Naive thymus-derived CD4-positive, alpha-beta T cell (primary cell): ENCODE measurements at regions not wholly inside any gene's neighbourhood (a gene's known extent, or its start where the extent isn't known, plus 50 kb on each side); places are given as distances from the start of the nearest gene placed in this dataset.

Source experiments
- ATAC-seq: fragments of 150-1000 bp; cut with Tn5 transposase; 2 replicates; pipeline ENCODE4 v1.10.0; 2021; ENCODE audit warnings: mild to moderate bottlenecking, moderate library complexity
- CTCF ChIA-PET: fragments of 350-600 bp; sonication (Branson Sonifier 250); formaldehyde crosslinking; loops from one replicate; lab custom pipeline; 2021; ENCODE audit warnings: antibody characterized with exemption; lab: Charles Lee
- POLR2A ChIA-PET: fragments of 350-600 bp; sonication (Branson Sonifier 250); formaldehyde crosslinking; loops from one replicate; lab custom pipeline; 2021; ENCODE audit warnings: antibody characterized with exemption, inconsistent platforms; lab: Charles Lee
- DNase-seq, 9 donors: peaks; one replicate each; pipeline versions ENCODE4 v3.0.0 to v3.0.0-alpha.2; 2020 to 2022; ENCODE audit warnings: mixed read lengths in 1 of 9
- H3K27ac ChIP-seq: one replicate; pipeline ENCODE4 v1.7.0; 2013; ENCODE audit warnings: mild to moderate bottlenecking, low read depth, low read length, moderate library complexity
- H3K27me3 ChIP-seq, 2 donors: one replicate each; pipeline ENCODE4 v1.7.0; 2013; ENCODE audit warnings: low read length in 2 of 2, mild to moderate bottlenecking in 2 of 2, moderate library complexity in 2 of 2; ENCODE audit not compliant: control insufficient read depth in 2 of 2, insufficient read depth in 2 of 2
- H3K36me3 ChIP-seq, 3 experiments: 1 replicate in 2 of 3; 2 replicates in 1 of 3; pipeline ENCODE4 v1.7.0; 2013; ENCODE audit warnings: low read length in 3 of 3, mild to moderate bottlenecking in 3 of 3, moderate library complexity in 1 of 3; ENCODE audit not compliant: insufficient read depth in 3 of 3, control insufficient read depth in 2 of 3
- H3K4me1 ChIP-seq, 2 donors: one replicate each; pipeline ENCODE4 v1.7.0; 2013; ENCODE audit warnings: low read length in 2 of 2, mild to moderate bottlenecking in 2 of 2, moderate library complexity in 1 of 2; ENCODE audit not compliant: control insufficient read depth in 2 of 2, insufficient read depth in 2 of 2
- H3K4me3 ChIP-seq: 2 replicates; pipeline ENCODE4 v1.7.0; 2013; ENCODE audit warnings: mild to moderate bottlenecking, low read length
- H3K9me3 ChIP-seq, 3 experiments: 1 replicate in 2 of 3; 2 replicates in 1 of 3; pipeline ENCODE4 v1.7.0; 2013; ENCODE audit warnings: low read length in 3 of 3; ENCODE audit not compliant: control insufficient read depth in 2 of 3
- H3K27ac Mint-ChIP-seq, 9 donors: one replicate each; pipeline ENCODE4 v1.8.0; 2020 to 2022; ENCODE audit warnings: mixed read lengths in 9 of 9, mild to moderate bottlenecking in 8 of 9, moderate library complexity in 5 of 9, inconsistent platforms in 2 of 9
- H3K27me3 Mint-ChIP-seq, 5 donors: one replicate each; pipeline ENCODE4 v1.8.0; 2021 to 2022; ENCODE audit warnings: mixed read lengths in 5 of 5, mild to moderate bottlenecking in 1 of 5
- H3K36me3 Mint-ChIP-seq, 5 donors: one replicate each; pipeline ENCODE4 v1.8.0; 2020 to 2022; ENCODE audit warnings: mixed read lengths in 5 of 5, mild to moderate bottlenecking in 3 of 5, inconsistent platforms in 1 of 5
- H3K4me1 Mint-ChIP-seq, 7 donors: one replicate each; pipeline ENCODE4 v1.8.0; 2020 to 2022; ENCODE audit warnings: mixed read lengths in 7 of 7, mild to moderate bottlenecking in 3 of 7, inconsistent platforms in 1 of 7
- H3K4me3 Mint-ChIP-seq, 10 donors: one replicate each; pipeline ENCODE4 v1.8.0; 2020 to 2022; ENCODE audit warnings: mild to moderate bottlenecking in 10 of 10, mixed read lengths in 10 of 10, moderate library complexity in 6 of 10, inconsistent platforms in 2 of 10
- H3K9me3 Mint-ChIP-seq, 11 donors: one replicate each; pipeline ENCODE4 v1.8.0; 2020 to 2022; ENCODE audit warnings: mixed read lengths in 11 of 11, mild to moderate bottlenecking in 4 of 11, inconsistent platforms in 1 of 11, moderate library complexity in 1 of 11
- intact Hi-C, 2 donors: fragments of 100-400 bp; cut with micrococcal nuclease; formaldehyde crosslinking; loops; one replicate each; pipeline ENCODE4 v1.15.1; 2023

DNA sequence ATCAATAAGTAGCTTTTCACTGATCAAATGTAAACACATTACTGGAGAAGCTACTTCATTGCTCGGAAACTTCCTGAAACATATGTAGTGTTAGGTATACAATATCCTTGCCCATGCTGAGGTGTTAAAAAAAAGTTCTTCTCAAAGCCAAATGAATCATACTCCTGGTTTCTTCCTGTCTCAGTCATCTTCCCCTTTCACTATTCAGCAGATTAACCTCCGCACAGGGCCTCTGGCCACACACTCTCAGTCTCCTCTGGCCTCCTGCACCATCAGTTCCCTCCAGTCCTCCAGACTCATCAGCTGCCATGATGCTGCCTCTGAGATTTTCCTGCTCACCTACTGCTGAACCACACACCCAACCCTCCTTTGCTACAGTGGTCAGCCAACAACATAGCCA is 70.5 kb upstream of the BOC start:
- H3K27me3 ChIP-seq = no peaks in the 10 kb centered on the region
- ChIA-PET CTCF (no interaction called here), POLR2A (interaction anchor here (1.0 kb wide), 1 partner anchor 17 kb away, joined by 3 read pairs; no protein-coding TSS in a partner anchor)
- intact Hi-C loops = no loop called here
- H3K9me3 ChIP-seq = no peaks in the 10 kb centered on the region
- DNase-seq (no peak), ATAC-seq (peak; percentile 53)
- H3K27ac Mint-ChIP-seq = no peak overlapping the region
- H3K4me3 Mint-ChIP-seq = no peak overlapping the region
- H3K4me1 Mint-ChIP-seq = peaks cover 0 to 3% (median 0%) of the 10 kb centered on the region in 7 donors
- no peaks in the 10 kb centered on the region for H3K4me1 ChIP-seq
- H3K36me3 ChIP-seq = no peaks in the 10 kb centered on the region
- H3K36me3 Mint-ChIP-seq = peaks cover 0 to 4% (median 0%) of the 10 kb centered on the region in 5 donors
- H3K4me3 ChIP-seq = no peak overlapping the region
- H3K27ac ChIP-seq = no peak overlapping the region
- peaks cover 0 to 4% (median 0%) of the 10 kb centered on the region in 5 donors for H3K27me3 Mint-ChIP-seq
- H3K9me3 Mint-ChIP-seq = peaks cover 0 to 5% (median 0%) of the 10 kb centered on the region in 11 donors

DNA sequence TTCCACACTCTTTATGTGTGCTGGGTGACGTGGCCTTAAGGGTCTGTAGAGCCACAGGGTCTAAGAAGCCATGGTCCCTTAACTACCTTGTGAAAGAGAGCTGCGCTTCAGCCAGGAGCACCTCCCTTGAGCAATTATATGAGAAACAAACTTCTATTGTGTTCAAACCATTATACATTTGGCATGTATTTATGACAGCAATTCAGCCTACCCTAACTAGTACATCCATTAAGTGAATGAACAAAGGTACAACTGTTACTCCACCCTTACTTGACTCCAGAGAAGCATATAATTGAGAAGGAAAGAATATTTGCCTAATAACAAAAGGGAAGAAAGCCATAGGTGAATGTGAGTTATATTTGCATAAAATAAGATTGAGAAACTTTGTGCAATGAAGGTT is 69.8 kb upstream of the BOC start:
- Histone ChIP-seq H3K27ac (no peak overlapping the region), H3K4me1 (no peaks in the 10 kb centered on the region), H3K27me3 (no peaks in the 10 kb centered on the region), H3K36me3 (no peaks in the 10 kb centered on the region), H3K4me3 (no peak overlapping the region), H3K9me3 (no peaks in the 10 kb centered on the region)
- Mint-ChIP-seq H3K9me3 (peaks cover 0 to 5% (median 0%) of the 10 kb centered on the region in 11 donors), H3K4me3 (no peak overlapping the region), H3K27ac (no peak overlapping the region), H3K36me3 (peaks cover 0 to 4% (median 0%) of the 10 kb centered on the region in 5 donors), H3K27me3 (peaks cover 0 to 4% (median 0%) of the 10 kb centered on the region in 5 donors), H3K4me1 (peaks cover 0 to 3% (median 0%) of the 10 kb centered on the region in 7 donors)
- ChIA-PET CTCF (no interaction called here), POLR2A (no interaction called here)
- no peak for ATAC-seq
- intact Hi-C loops = no loop called here
- DNase-seq = no peak

DNA sequence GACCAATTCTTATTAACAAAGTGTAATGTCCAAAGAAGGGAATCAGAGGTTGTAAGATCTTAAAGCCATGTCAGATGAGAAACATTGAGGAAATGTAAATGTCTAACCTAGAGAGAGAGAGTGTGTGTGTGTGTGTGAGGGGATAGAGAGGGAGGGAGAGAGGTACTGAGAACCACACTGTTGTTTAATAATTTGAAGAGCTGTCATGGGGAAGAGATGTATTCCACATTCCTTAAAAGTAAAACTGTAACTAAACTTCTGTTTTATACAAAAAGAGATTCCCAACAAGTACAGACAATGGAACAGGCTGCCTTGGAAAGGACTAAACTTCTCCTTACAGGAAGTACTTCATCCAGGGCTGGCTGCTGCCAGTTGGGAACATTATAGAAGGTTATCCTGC is 68.9 kb upstream of the BOC start:
- Mint-ChIP-seq H3K4me3 (no peak overlapping the region), H3K4me1 (no peaks in the 10 kb centered on the region), H3K27ac (no peak overlapping the region), H3K36me3 (peaks cover 0 to 4% (median 0%) of the 10 kb centered on the region in 5 donors), H3K9me3 (peaks cover 0 to 4% (median 0%) of the 10 kb centered on the region in 11 donors), H3K27me3 (peaks cover 0 to 4% (median under 1%) of the 10 kb centered on the region in 5 donors)
- Histone ChIP-seq H3K36me3 (no peaks in the 10 kb centered on the region), H3K9me3 (no peaks in the 10 kb centered on the region), H3K27ac (no peak overlapping the region), H3K27me3 (no peaks in the 10 kb centered on the region), H3K4me3 (no peak overlapping the region), H3K4me1 (no peaks in the 10 kb centered on the region)
- intact Hi-C loops = no loop called here
- ATAC-seq = no peak
- DNase-seq = no peak
- ChIA-PET POLR2A (no interaction called here), CTCF (no interaction called here)

DNA sequence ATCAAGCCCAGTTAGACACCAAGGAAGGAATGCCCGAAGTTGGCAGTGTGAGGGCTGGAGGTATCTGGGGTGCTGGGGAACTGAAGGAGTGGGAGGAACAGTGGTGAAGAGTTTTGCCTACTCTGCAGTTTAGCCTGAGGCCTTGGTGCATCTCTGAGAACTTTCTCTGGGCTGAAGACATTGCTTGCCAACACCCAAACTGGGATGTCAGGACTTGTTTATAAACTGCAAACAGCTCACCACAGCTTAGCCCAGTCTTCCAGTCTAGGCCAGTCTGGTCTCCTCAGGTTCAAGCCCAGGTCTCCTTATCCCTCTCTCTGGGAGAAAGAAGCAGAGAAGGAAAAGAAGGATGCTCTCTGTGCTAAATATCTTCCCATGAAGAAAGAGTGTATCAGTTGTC is 68.0 kb upstream of the BOC start:
- Histone ChIP-seq H3K27me3 (no peaks in the 10 kb centered on the region), H3K9me3 (no peaks in the 10 kb centered on the region), H3K4me1 (no peaks in the 10 kb centered on the region), H3K27ac (no peak overlapping the region), H3K36me3 (no peaks in the 10 kb centered on the region), H3K4me3 (no peak overlapping the region)
- H3K27ac Mint-ChIP-seq = no peak overlapping the region
- POLR2A ChIA-PET = no interaction called here
- DNase-seq (no peak), ATAC-seq (no peak)
- no peak overlapping the region for H3K4me3 Mint-ChIP-seq
- H3K4me1 Mint-ChIP-seq = no peaks in the 10 kb centered on the region
- H3K27me3 Mint-ChIP-seq = peaks cover 0 to 6% (median 6%) of the 10 kb centered on the region in 5 donors
- H3K9me3 Mint-ChIP-seq = peaks cover 0 to 1% (median 0%) of the 10 kb centered on the region in 11 donors
- H3K36me3 Mint-ChIP-seq = peaks cover 0 to 4% (median 0%) of the 10 kb centered on the region in 5 donors
- intact Hi-C loops = no loop called here
- CTCF ChIA-PET = no interaction called here

DNA sequence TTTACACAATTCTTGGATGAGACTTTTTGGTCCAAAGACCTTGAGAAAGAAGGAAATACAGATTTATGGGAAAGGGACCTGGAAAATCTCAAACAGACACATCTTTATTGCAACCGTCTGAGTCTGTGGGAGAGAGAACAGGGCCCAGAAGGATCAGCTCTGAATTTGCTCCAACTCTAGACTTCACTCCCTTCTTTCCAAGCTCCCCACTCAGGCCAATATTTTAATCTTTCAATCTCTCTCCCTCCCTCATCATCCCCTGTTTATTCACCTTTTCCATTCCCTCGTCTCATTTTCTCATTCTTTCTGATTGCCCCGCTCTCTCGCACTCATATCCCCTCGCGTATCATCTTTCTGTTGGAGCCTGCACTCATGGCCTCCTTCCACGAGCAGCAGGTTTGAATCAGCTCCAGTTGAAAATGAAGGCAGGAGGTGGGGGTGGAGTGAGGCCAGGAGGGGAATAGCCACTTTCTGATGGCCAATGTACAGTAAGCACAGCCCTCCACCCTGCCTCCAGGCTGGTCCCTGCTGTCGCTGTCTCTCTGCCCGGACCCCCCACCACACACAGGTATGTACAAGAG is 63.6 kb upstream of the BOC start:
- ATAC-seq (no peak), DNase-seq (no peak)
- no peak overlapping the region for H3K27ac ChIP-seq
- intact Hi-C loops = no loop called here
- peaks cover 0 to 9% (median 6%) of the 10 kb centered on the region in 5 donors for H3K27me3 Mint-ChIP-seq
- peaks cover 0 to 2% (median 0%) of the 10 kb centered on the region in 7 donors for H3K4me1 Mint-ChIP-seq
- H3K27ac Mint-ChIP-seq = no peak overlapping the region
- no peak overlapping the region for H3K4me3 ChIP-seq
- no peaks in the 10 kb centered on the region for H3K9me3 ChIP-seq
- CTCF ChIA-PET = no interaction called here
- H3K36me3 ChIP-seq = no peaks in the 10 kb centered on the region
- H3K36me3 Mint-ChIP-seq = peaks cover 0 to 3% (median 0%) of the 10 kb centered on the region in 5 donors
- H3K4me1 ChIP-seq = no peaks in the 10 kb centered on the region
- H3K9me3 Mint-ChIP-seq = no peaks in the 10 kb centered on the region
- POLR2A ChIA-PET = no interaction called here
- no peak overlapping the region for H3K4me3 Mint-ChIP-seq
- H3K27me3 ChIP-seq = no peaks in the 10 kb centered on the region

DNA sequence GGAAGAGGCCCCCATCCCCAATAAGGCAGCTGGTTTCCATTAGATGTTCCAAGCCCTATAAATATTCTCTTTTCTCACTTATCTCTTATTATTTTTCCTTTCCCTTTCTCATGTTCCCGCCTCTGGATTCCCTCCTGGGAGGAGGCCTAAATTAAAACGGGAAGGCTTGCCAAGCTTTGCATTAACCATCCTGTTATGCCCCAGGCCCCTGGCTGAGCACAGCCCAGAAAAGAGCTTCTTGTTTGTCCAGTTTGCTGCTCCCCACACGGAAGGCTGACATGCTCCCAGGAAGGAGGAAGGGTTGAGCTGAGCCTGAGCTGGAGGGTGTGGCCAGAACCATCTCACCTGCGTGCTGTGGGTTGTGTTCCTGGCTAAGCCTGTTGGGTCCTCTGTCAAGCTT is 63.1 kb upstream of the BOC start:
- POLR2A ChIA-PET = no interaction called here
- intact Hi-C loops = no loop called here
- DNase-seq (no peak), ATAC-seq (no peak)
- H3K27me3 Mint-ChIP-seq = peaks cover 0 to 9% (median 6%) of the 10 kb centered on the region in 5 donors
- Histone ChIP-seq H3K27me3 (no peaks in the 10 kb centered on the region), H3K4me1 (no peaks in the 10 kb centered on the region), H3K4me3 (no peak overlapping the region), H3K36me3 (no peaks in the 10 kb centered on the region), H3K27ac (no peak overlapping the region), H3K9me3 (no peaks in the 10 kb centered on the region)
- H3K27ac Mint-ChIP-seq = no peak overlapping the region
- CTCF ChIA-PET = no interaction called here
- H3K36me3 Mint-ChIP-seq = peaks cover 0 to 3% (median 0%) of the 10 kb centered on the region in 5 donors
- H3K4me3 Mint-ChIP-seq = no peak overlapping the region
- peaks cover 0 to 2% (median 0%) of the 10 kb centered on the region in 7 donors for H3K4me1 Mint-ChIP-seq
- H3K9me3 Mint-ChIP-seq = no peaks in the 10 kb centered on the region

DNA sequence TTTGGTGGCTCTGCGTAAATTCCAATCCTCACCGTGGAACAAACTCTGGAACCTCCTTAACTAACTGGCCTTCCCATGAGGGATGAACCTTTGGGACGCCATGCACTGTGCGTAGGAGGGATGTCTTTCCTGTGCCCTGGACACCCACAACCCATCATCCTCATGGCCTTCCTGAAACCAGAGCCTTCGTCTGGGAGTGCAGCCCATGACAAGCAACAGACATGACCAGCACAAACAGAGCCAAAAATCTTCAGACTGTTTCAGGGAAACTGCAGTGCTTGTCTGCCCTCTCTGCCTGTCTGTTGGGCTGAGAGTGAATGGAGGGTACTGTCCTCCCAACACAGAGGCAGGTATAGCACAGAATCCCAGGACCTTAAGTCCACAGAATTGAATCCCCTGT is 61.1 kb upstream of the BOC start:
- ATAC-seq = no peak

More for the DNA sequence above, 61.1 kb upstream of the BOC start:
- Mint-ChIP-seq H3K36me3 (peaks cover 0 to 3% (median 0%) of the 10 kb centered on the region in 5 donors), H3K27ac (no peak overlapping the region), H3K9me3 (no peaks in the 10 kb centered on the region), H3K27me3 (peaks cover 0 to 6% (median 4%) of the 10 kb centered on the region in 5 donors), H3K4me1 (peaks cover 0 to 2% (median 0%) of the 10 kb centered on the region in 7 donors), H3K4me3 (no peak overlapping the region)
- intact Hi-C loops = no loop called here
- ChIA-PET POLR2A (no interaction called here), CTCF (no interaction called here)
- Histone ChIP-seq H3K9me3 (no peaks in the 10 kb centered on the region), H3K27ac (no peak overlapping the region), H3K4me1 (no peaks in the 10 kb centered on the region), H3K4me3 (no peak overlapping the region), H3K36me3 (no peaks in the 10 kb centered on the region), H3K27me3 (no peaks in the 10 kb centered on the region)
- DNase-seq = no peak
